Ascending aorta (tissue), 2 donors: ENCODE measurements at regions not wholly inside any gene's neighbourhood (a gene's known extent, or its start where the extent isn't known, plus 50 kb on each side); places are given as distances from the start of the nearest gene placed in this dataset.

Source experiments
- DNase-seq, 2 donors: peaks; one replicate each; pipeline ENCODE4 v3.0.0-alpha.2; 2019; ENCODE audit warnings: low spot score in 2 of 2
- H3K27ac ChIP-seq, 2 donors: fragments of 200-600 bp; sonication (generic); one replicate each; pipeline ENCODE4 v1.5.1; 2016 to 2017; ENCODE audit warnings: mild to moderate bottlenecking in 1 of 2
- H3K27me3 ChIP-seq: fragments of 200-600 bp; sonication (generic); one replicate; pipeline ENCODE4 v1.5.1; 2017
- H3K36me3 ChIP-seq, 2 donors: fragments of 200-600 bp; sonication (generic); one replicate each; pipeline ENCODE4 v1.5.1; 2016
- H3K4me1 ChIP-seq, 2 donors: fragments of 200-600 bp; sonication (generic); one replicate each; pipeline ENCODE4 v1.5.1; 2016 to 2017; ENCODE audit warnings: mild to moderate bottlenecking in 1 of 2
- H3K4me3 ChIP-seq, 2 donors: fragments of 200-600 bp; sonication (generic); one replicate each; pipeline ENCODE4 v1.5.1; 2016 to 2017; ENCODE audit warnings: mild to moderate bottlenecking in 1 of 2
- H3K9me3 ChIP-seq, 2 donors: fragments of 200-600 bp; sonication (generic); one replicate each; pipeline ENCODE4 v1.5.1; 2016
- CTCF ChIP-seq, 3 experiments: fragments of 200-600 bp in 2 of 3; fragments of 450-650 bp in 1 of 3; sonication (generic) in 2 of 3; IDR thresholded peaks; one replicate each; pipeline ENCODE4 v1.5.1; 2016 to 2019; ENCODE audit warnings: antibody characterized with exemption in 3 of 3, mild to moderate bottlenecking in 1 of 3, moderate library complexity in 1 of 3
- intact Hi-C: fragments of 100-400 bp; cut with DNase I; formaldehyde crosslinking; loops from one replicate; pipeline ENCODE4 v1.15.1; 2023

GRCh38 chr2:118728984-118729383 is 118.5 kb downstream of the EN1 start:
- no peak overlapping the region for H3K4me3 ChIP-seq
- H3K9me3 ChIP-seq, result no peaks in the 10 kb centered on the region
- no peaks in the 10 kb centered on the region for H3K4me1 ChIP-seq
- DNase-seq, result no peak
- no peak for TF ChIP-seq CTCF (IDR thresholded peaks at IDR 0.05)
- intact Hi-C loops, result no loop called here
- no peak overlapping the region for H3K27ac ChIP-seq
- no peaks in the 10 kb centered on the region for H3K36me3 ChIP-seq
- H3K27me3 ChIP-seq, result no peaks in the 10 kb centered on the region

- intact Hi-C loops, result no loop called here
These were observed 120.6 kb downstream of the EN1 start for GRCh38 chr2:118726821-118727220.

GRCh38 chr2:118723394-118723793 is 124.1 kb downstream of the EN1 start:
- Histone ChIP-seq H3K36me3 (no peaks in the 10 kb centered on the region), H3K27ac (no peak overlapping the region), H3K4me1 (no peaks in the 10 kb centered on the region), H3K27me3 (no peaks in the 10 kb centered on the region), H3K4me3 (no peak overlapping the region), H3K9me3 (no peaks in the 10 kb centered on the region)
- intact Hi-C loops, result no loop called here
- no peak for DNase-seq
- no peak for TF ChIP-seq CTCF (IDR thresholded peaks at IDR 0.05)

More at GRCh38 chr2:118726821-118727220, 120.6 kb downstream of the EN1 start:
- no peaks in the 10 kb centered on the region for H3K4me1 ChIP-seq
- no peak overlapping the region for H3K27ac ChIP-seq
- H3K36me3 ChIP-seq, result no peaks in the 10 kb centered on the region
- no peaks in the 10 kb centered on the region for H3K27me3 ChIP-seq
- H3K9me3 ChIP-seq, result no peaks in the 10 kb centered on the region
- no peak for DNase-seq
- H3K4me3 ChIP-seq, result no peak overlapping the region
- no peak for TF ChIP-seq CTCF (IDR thresholded peaks at IDR 0.05)

GRCh38 chr2:118722976-118723375 is 124.5 kb downstream of the EN1 start:
- Histone ChIP-seq H3K4me1 (no peaks in the 10 kb centered on the region), H3K27ac (no peak overlapping the region), H3K9me3 (no peaks in the 10 kb centered on the region), H3K36me3 (no peaks in the 10 kb centered on the region), H3K4me3 (no peak overlapping the region), H3K27me3 (no peaks in the 10 kb centered on the region)
- DNase-seq, result no peak
- intact Hi-C loops, result no loop called here
- TF ChIP-seq CTCF (IDR thresholded peaks at IDR 0.05), result no peak

GRCh38 chr2:118721817-118722551 is 125.5 kb downstream of the EN1 start:
- no peak for DNase-seq
- H3K4me3 ChIP-seq, result no peak overlapping the region
- no peak overlapping the region for H3K27ac ChIP-seq
- no peaks in the 10 kb centered on the region for H3K36me3 ChIP-seq
- no peaks in the 10 kb centered on the region for H3K9me3 ChIP-seq
- no peaks in the 10 kb centered on the region for H3K4me1 ChIP-seq
- intact Hi-C loops, result no loop called here
- no peaks in the 10 kb centered on the region for H3K27me3 ChIP-seq
- no peak for TF ChIP-seq CTCF (IDR thresholded peaks at IDR 0.05)

GRCh38 chr2:118720866-118721265 is 126.6 kb downstream of the EN1 start:
- H3K4me3 ChIP-seq, result no peak overlapping the region
- no peaks in the 10 kb centered on the region for H3K4me1 ChIP-seq
- intact Hi-C loops, result no loop called here
- H3K27me3 ChIP-seq, result no peaks in the 10 kb centered on the region
- no peaks in the 10 kb centered on the region for H3K9me3 ChIP-seq
- DNase-seq, result no peak
- no peak for TF ChIP-seq CTCF (IDR thresholded peaks at IDR 0.05)
- no peak overlapping the region for H3K27ac ChIP-seq
- no peaks in the 10 kb centered on the region for H3K36me3 ChIP-seq
